Lower leg skin (tissue), 3 donors: ENCODE measurements at regions not wholly inside any gene's neighbourhood (a gene's known extent, or its start where the extent isn't known, plus 50 kb on each side); places are given as distances from the start of the nearest gene placed in this dataset.

Experiments used
- POLR2A ChIP-seq, 2 donors: fragments of 450-650 bp; IDR thresholded peaks; one replicate each; pipeline ENCODE4 v1.6.1; 2016 to 2017; ENCODE audit warnings: antibody characterized with exemption in 2 of 2, mild to moderate bottlenecking in 1 of 2, moderate library complexity in 1 of 2
- TF ChIP-seq, protein P1 (sequence below), 3 donors: fragments of 450-650 bp; IDR thresholded peaks; one replicate each; pipeline ENCODE4 v1.5.1; 2016; ENCODE audit warnings: antibody characterized with exemption in 3 of 3, mild to moderate bottlenecking in 3 of 3, moderate library complexity in 2 of 3

DNA sequence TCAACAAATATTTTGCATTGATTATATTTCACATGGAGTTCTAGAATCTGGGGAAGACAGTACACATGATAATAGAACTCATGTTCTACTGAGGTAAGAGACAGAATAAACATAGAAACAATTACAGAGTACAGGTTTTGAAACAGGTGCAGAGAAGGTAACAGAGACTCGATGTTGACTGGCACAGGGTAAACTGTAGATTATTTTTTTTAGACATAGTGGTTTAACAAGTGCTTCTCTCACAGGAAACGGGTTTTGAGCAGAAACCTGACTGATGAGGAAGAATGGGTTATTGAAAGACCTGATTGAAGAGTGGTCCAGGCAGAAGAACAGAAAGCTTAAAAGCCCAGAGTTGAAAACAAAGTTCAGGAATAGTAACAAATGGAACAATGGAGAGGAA lies 1002.5 kb upstream of the FAM98A start:
- TF ChIP-seq, protein P1, sequence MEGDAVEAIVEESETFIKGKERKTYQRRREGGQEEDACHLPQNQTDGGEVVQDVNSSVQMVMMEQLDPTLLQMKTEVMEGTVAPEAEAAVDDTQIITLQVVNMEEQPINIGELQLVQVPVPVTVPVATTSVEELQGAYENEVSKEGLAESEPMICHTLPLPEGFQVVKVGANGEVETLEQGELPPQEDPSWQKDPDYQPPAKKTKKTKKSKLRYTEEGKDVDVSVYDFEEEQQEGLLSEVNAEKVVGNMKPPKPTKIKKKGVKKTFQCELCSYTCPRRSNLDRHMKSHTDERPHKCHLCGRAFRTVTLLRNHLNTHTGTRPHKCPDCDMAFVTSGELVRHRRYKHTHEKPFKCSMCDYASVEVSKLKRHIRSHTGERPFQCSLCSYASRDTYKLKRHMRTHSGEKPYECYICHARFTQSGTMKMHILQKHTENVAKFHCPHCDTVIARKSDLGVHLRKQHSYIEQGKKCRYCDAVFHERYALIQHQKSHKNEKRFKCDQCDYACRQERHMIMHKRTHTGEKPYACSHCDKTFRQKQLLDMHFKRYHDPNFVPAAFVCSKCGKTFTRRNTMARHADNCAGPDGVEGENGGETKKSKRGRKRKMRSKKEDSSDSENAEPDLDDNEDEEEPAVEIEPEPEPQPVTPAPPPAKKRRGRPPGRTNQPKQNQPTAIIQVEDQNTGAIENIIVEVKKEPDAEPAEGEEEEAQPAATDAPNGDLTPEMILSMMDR (IDR thresholded peaks at IDR 0.05) = no peak
- no peak for TF ChIP-seq POLR2A (IDR thresholded peaks at IDR 0.05)
